ENCODE measurements at regions not wholly inside any gene's neighbourhood (a gene's known extent, or its start where the extent isn't known, plus 50 kb on each side); places are given as distances from the start of the nearest gene placed in this dataset.
A peak's percentile ranks its signal among the peaks of the same experiment; 100 is the strongest.

- no peaks in the 10 kb centered on the region for H3K4me1 ChIP-seq (ENCODE audit: control insufficient read depth in 5 of 5, insufficient read depth in 5 of 5, low read length in 5 of 5)
- ATAC-seq (ENCODE audit: insufficient read depth, low FRiP score): peak; percentile 11
- peaks cover 0 to 8% (median 0%) of the 10 kb centered on the region in 4 donors for H3K9me3 ChIP-seq (ENCODE audit: control insufficient read depth in 4 of 4, insufficient read depth in 3 of 4, low read length in 3 of 4)
- no peak overlapping the region for H3K4me3 ChIP-seq
- no peak for TF ChIP-seq CTCF (IDR thresholded peaks at IDR 0.05; ENCODE audit: control extremely low read depth, extremely low read depth)
- no peak overlapping the region for H3K27ac ChIP-seq (ENCODE audit: low read depth in 1 of 2, low read length in 1 of 2)
- 93% methylated on average over 7 of the region's 7 CpGs for WGBS, 2 donors
- no peaks in the 10 kb centered on the region for H3K36me3 ChIP-seq (ENCODE audit: control insufficient read depth in 4 of 4, insufficient read depth in 4 of 4, low read length in 4 of 4)
- H3K9ac ChIP-seq (ENCODE audit: insufficient read depth in 1 of 2, low read length in 2 of 2): no peak overlapping the region
- no peak for DNase-seq
- H3K27me3 ChIP-seq (ENCODE audit: control insufficient read depth in 3 of 3, insufficient read depth in 3 of 3, low read length in 2 of 3): no peaks in the 10 kb centered on the region
Measured at GRCh38 chr4:42809419-42810084, 83.0 kb upstream of the GRXCR1 start.

DNA sequence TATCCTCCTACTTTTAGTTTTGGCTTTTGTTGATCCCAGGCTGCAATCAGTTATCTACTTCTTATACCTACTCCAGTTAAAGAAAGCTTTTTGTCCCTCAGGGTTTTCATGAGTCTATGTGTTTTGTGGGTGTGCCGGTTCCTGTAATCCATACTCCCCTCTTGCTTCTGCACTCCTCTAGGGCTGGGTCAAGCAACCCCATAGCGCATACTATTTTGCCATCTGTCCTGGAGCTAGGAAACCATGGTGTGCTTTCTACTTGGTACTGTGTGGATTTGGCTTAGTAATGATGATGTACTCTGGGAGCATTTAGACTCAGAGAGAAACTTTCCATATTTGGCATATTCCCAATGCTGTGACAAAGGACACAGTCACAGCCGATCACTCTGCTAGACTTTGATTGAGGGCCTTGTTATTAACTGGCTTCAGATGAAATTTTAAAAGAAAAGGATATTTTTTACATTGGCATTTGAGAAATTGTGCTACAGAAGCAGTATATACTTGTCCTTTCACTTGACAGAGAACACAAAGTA is 86.1 kb upstream of the GRXCR1 start:
- H3K4me1 ChIP-seq (ENCODE audit: control insufficient read depth in 5 of 5, insufficient read depth in 5 of 5, low read length in 5 of 5): no peaks in the 10 kb centered on the region
- peaks cover 0 to 16% (median 8%) of the 10 kb centered on the region in 4 donors for H3K9me3 ChIP-seq (ENCODE audit: control insufficient read depth in 4 of 4, insufficient read depth in 3 of 4, low read length in 3 of 4)
- no peak for TF ChIP-seq CTCF (IDR thresholded peaks at IDR 0.05; ENCODE audit: control extremely low read depth, extremely low read depth)
- WGBS, 2 donors: 78 to 83% methylated on average over 3 of the region's 3 CpGs
- DNase-seq (no peak), ATAC-seq (ENCODE audit: insufficient read depth, low FRiP score) (no peak)
- H3K4me3 ChIP-seq: no peak overlapping the region
- H3K9ac ChIP-seq (ENCODE audit: insufficient read depth in 1 of 2, low read length in 2 of 2): no peak overlapping the region
- H3K27me3 ChIP-seq (ENCODE audit: control insufficient read depth in 3 of 3, insufficient read depth in 3 of 3, low read length in 2 of 3): no peaks in the 10 kb centered on the region
- H3K36me3 ChIP-seq (ENCODE audit: control insufficient read depth in 4 of 4, insufficient read depth in 4 of 4, low read length in 4 of 4): no peaks in the 10 kb centered on the region
- no peak overlapping the region for H3K27ac ChIP-seq (ENCODE audit: low read depth in 1 of 2, low read length in 1 of 2)

- WGBS, 2 donors: 85 to 96% methylated on average over 1 of the region's 1 CpG
- ATAC-seq (ENCODE audit: insufficient read depth, low FRiP score) (no peak), DNase-seq (no peak)
- no peaks in the 10 kb centered on the region for H3K4me1 ChIP-seq (ENCODE audit: control insufficient read depth in 5 of 5, insufficient read depth in 5 of 5, low read length in 5 of 5)
- no peaks in the 10 kb centered on the region for H3K27me3 ChIP-seq (ENCODE audit: control insufficient read depth in 3 of 3, insufficient read depth in 3 of 3, low read length in 2 of 3)
- H3K36me3 ChIP-seq (ENCODE audit: control insufficient read depth in 4 of 4, insufficient read depth in 4 of 4, low read length in 4 of 4): no peaks in the 10 kb centered on the region
- no peak for TF ChIP-seq CTCF (IDR thresholded peaks at IDR 0.05; ENCODE audit: control extremely low read depth, extremely low read depth)
- H3K27ac ChIP-seq (ENCODE audit: low read depth in 1 of 2, low read length in 1 of 2): no peak overlapping the region
- peaks cover 0 to 3% (median 0%) of the 10 kb centered on the region in 4 donors for H3K9me3 ChIP-seq (ENCODE audit: control insufficient read depth in 4 of 4, insufficient read depth in 3 of 4, low read length in 3 of 4)
- H3K9ac ChIP-seq (ENCODE audit: insufficient read depth in 1 of 2, low read length in 2 of 2): no peak overlapping the region
- no peak overlapping the region for H3K4me3 ChIP-seq
Measured at GRCh38 chr4:42789041-42789567, 103.4 kb upstream of the GRXCR1 start.

Data from lung (tissue), 11 donors.